ENCODE measurements at regions not wholly inside any gene's neighbourhood (a gene's known extent, or its start where the extent isn't known, plus 50 kb on each side); places are given as distances from the start of the nearest gene placed in this dataset.

GRCh38 chr6:140636908-140637402 is 1262.5 kb upstream of the CITED2 start:
- no peak for DNase-seq

DNA sequence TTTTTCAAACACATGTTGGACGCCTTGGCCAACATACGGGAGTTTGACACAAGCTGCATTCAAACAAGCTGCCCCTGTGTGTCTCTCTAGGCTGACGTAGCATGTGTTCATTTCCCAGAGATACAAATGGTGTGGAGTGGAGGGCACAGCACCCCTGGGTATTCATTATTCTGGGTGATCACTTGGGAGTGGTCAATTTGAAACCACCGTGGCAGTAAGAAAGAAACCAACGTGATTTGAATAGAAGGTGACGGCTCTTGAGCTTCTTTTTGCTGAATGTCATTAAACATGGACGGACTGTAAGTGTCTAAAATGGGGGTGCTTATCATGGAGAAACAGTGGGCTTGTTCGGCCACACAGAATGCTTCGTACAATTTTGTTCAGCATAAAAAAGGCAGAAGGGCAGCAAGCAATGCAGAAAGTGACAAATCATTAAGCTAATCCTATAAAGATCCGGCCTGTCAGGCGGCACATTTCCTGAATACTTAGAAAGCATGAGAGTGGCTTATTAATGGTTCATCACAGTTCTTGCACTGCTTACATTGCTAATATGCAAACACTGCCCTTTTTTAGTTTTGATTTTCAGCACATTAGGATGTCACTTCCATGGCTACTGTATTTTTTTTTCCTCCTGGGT is 1261.9 kb upstream of the CITED2 start:
- no peak for DNase-seq

- DNase-seq, result no peak
These were observed 1252.6 kb upstream of the CITED2 start for GRCh38 chr6:140627002-140627401.

DNA sequence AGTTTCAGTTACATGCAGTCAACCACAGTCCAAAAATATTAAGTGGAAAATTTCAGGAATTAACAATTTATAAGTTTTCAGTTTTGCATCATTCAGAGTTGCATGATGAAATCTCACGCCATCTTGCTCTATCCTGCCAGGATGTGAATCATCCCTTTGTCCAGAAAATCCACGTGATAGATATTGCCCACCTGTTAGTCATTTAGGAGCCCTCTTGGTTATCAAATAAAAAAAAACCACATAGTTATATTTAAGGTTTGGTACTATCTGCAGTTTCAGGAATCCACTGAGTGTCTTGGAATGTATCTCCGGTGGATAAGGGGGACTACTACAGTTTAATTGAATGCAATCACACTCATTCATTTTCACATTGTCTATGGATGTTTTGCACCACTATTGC is 1249.0 kb upstream of the CITED2 start:
- no peak for DNase-seq

DNA sequence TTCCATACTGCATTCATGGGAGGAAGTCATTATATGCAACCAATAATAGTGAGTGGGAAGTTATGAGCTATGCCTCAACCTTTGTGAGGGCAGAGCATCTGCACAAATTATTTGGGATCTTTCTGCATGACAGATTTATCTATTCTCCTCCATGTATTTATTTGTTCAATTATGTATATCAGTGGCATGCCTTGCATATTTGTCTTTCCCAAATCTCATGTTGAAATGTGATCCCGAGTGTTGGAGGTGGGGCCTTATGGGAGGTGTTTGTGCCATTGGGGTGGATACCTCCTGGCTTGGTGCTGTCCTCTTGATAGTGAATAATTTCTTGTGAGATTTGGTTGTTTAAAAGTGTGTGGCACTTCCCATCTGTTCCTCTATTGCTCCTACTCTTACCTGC is 1246.0 kb upstream of the CITED2 start:
- DNase-seq, result no peak

- DNase-seq, result no peak
These were observed 1235.5 kb upstream of the CITED2 start for GRCh38 chr6:140609956-140610355.

DNA sequence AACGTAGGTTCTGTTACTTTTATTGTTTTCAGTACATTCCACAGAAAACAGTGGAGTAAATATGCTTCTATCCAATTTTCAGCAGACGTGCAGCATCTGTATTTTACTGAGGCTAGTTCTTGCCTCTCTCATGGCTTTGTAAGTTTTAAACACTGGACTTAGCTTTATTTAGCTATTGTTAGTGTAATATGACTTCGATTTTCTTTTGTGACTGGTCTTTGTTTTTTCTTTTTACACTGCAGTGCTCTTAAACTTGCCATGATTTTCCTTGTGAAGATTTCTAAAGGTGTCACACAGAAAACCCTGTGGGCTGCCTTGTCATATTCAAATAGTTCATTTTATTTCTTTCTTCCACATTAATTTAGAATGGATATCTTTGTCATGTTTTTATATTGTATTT is 1234.9 kb upstream of the CITED2 start:
- no peak for DNase-seq

DNA sequence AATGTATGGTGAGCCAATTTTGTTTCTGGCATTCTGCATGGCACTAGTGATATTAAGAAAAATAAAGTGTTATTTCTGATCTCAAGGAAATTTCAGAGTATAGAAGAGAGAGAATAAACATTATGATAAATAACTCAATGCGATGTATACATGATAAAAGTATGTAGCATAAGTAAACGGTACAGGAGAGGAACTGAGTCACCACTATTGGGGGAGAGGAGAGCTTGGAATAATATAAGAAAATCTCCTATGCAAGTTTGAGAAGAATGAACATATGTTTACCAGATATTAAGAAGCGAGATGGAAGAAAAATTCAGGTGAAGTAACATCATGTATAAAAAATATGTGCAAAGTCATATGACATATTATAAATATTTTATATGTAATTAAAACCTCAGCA is 1230.3 kb upstream of the CITED2 start:
- DNase-seq, result no peak

DNA sequence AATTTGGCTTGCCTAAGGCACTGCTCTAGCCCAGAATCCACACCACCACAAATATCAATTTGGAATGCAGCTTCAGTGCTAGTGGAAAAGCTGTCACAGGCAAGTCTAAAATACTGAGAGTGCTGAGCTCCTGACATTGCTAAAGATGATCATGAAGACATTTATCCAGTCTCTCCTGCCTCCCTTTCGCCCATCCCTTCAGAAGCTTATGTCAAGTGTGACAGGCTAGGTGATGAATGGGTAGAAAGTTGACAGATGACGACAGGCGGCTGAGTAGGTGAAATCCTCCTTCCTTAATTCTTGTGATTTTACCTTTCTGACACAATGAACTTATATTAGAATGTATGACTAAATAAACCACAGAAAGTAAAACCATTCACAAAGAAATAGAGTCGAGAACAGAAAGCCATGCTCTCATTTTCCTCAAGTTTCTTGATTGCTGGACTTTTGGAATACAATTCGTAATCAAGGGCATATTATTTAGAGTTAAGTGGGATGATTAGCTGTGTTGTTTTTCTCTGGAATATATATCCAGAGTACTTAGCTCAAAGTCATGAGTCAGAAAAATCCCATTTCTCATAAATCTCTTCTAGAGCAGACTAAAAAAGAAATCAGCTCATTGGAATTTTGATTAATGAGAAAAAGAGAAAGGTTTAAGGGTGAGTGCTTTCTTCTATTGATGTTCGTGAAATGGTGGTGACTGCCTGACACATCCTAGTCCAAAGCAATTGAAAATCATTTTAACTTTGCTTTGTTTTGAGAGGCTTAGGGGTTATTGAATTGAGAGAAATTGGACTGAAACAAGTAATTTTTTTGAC is 1228.2 kb upstream of the CITED2 start:
- no peak for DNase-seq

DNA sequence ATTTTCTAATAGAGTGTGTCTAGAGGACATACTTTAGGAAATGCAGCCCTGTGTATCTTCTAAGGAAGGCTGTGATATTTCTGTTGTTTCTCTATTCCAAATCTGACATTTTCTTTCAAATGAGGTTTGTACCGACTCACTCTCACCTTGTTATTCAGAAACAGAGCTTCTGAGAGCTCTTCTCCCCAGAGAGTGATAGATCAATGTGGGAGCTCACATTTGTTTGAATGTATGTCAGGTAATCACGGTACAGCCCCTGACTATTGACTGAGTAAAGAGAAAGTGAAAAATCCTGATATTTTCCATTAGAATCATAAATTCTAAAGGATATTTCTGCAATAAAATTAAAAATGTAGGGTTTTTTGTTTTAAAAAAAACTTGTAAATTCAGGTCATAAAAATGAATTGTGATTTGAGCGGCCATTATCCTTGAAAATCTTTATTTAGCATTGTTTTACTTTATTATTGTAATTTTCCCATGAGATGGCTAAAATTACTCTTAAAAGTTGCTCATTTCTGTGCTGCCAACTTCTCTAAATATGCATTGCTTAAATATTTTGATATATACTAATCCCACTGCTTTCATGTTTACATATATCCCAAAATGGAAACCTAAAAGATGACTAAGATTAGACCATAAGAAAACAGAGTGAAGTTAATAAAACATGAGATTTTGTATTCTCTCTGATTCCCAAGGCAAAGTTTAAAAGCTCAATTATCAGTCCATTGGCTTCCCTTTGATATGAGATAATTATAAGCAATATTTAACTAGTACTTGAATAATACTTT is 1226.8 kb upstream of the CITED2 start:
- no peak for DNase-seq

DNA sequence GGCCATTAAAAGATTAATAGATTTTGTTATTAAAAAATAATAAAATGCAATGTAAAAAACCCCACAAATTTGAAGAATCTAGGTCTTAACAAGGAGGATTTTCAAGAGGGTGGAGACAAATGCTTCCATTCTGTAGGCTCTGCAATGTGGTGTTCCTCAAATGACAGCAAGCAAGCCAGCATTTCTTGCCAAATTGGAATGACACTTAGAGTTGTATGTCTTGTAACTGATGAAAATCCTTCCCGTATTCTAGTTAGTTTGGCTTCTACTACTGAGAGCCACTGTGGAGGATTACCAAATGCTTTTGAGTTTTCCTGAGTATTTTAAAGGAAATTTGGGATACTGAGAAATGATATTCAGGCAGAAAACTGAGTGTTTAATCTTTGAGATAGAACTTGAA is 1225.5 kb upstream of the CITED2 start:
- no peak for DNase-seq

DNA sequence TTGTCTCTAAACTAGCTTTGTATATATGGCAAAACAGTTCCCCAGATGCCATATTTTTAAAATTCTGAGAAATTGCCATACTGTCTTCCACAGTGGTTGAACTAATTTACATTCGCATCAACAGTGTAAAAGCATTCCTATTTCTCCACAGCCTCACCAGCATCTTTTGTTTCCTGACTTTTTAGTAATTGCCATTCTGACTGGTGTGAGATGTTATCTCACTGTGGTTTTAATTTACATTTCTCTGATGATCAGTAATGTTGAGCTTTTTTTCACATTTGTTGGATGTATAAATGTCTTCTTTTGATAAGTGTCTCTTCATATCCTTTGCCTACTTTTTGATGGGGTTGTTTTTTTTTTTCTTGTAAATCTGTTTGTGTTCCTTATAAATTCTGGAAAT is 1222.7 kb upstream of the CITED2 start:
- no peak for DNase-seq

DNA sequence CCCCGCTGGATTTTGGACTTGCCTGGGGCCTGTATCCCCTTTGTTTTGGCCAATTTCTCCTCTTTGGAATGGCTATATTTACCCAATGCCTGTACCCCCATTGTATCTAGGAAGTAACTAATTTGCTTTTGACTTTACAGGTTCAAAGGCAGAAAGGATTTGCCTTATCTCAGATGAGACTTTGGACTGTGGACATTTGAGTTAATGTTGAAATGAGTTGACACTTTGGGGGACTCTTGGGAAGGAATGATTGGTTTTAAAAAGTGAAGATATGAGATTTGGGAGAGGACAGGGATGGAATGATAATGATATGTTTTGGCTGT is 1220.3 kb upstream of the CITED2 start:
- no peak for DNase-seq

- no peak for DNase-seq
These were observed 1218.4 kb upstream of the CITED2 start for GRCh38 chr6:140592877-140593276.

DNA sequence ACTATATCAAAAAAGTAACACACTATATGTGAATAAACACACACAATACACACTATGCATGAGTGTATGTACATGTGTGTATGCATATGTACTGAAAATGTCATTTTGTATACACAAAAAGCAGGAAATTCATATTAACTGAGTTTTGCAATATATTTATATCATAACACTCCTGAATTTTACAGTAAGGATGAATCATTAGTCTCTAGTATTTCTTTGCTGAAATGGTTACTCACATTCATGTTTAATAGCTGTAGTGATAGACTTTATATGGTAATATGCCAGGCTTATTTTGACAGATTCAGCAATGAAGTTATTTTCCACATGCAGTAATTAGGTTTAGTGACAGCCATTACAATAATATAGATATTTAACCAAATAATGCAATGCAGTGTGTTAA is 1216.2 kb upstream of the CITED2 start:
- DNase-seq, result no peak

GRCh38 chr6:140586426-140587061 is 1212.1 kb upstream of the CITED2 start:
- DNase-seq, result peak in 1 of 5 experiments; percentile 86

DNA sequence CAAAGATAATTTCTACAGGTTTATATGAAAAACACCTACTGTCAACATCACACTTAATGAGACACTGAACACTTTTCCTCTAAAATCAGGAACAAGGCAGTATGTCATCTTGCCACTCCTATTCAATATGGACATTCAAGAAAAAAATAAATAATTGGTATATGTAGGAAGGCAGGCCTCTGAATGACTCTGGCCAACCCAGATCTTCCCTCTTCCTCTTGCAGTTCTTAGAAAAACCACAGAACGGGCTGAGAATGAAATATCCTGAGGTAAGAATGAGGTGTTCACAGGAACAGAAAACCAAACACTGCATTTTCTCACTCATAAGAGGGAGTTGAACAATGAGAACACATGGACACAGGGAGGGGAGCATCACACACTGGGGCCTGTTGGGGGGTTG is 1207.2 kb upstream of the CITED2 start:
- peak in 1 of 5 experiments; percentile 53 for DNase-seq

GRCh38 chr6:140579918-140580317 is 1205.5 kb upstream of the CITED2 start:
- DNase-seq, result no peak

DNA sequence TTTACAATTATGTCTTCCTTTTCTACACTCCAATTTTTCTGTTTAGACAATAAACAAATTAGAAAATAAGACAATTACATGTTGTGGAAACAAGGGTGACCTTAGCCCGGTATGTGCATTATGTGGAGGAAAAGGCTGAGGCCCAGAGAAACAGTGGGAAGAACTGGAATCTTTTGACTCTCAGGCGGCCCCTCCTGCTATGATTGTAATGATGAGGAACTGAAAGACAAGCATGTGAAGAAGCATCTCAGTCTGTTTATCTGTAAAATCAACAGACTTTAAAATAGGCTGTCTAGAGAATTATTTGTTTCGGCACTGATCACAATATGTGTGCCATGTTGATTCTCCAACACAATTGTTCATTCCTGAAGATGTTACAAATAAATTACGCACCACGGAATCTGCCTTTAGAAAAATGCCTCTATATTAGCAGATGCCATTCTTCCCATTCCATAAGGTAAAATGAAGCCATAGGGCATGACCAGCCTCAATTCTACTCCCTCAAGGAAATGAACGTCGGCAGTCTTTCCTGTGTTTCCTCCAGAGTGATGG is 1201.6 kb upstream of the CITED2 start:
- DNase-seq, result no peak

DNA sequence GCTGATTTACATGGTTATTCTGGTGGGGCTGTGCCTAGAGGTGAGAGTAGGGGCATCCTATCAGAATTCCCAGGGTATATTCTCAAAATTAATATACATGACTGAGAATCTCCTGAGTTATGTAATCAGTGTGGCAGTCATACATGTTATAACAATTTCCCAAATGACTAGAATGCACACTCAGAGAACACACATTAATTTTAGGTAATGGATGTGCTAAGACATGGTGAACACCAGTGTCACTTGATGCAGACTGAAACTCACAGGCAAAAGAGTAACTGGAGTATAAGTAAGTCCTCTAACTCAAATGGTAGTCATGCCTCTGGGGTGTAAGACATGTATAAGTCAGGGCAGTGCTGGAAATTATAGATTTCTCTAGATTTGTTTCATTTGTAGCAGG is 1198.4 kb upstream of the CITED2 start:
- no peak for DNase-seq

GRCh38 chr6:140572129-140572528 is 1197.7 kb upstream of the CITED2 start:
- no peak for DNase-seq

GRCh38 chr6:140571145-140571544 is 1196.7 kb upstream of the CITED2 start:
- DNase-seq, result no peak

- no peak for DNase-seq
These were observed 1193.0 kb upstream of the CITED2 start for GRCh38 chr6:140567466-140567865.

Data from T-helper 2 cell (primary cell).